SK-N-SH (cell line): ENCODE measurements at regions not wholly inside any gene's neighbourhood (a gene's known extent, or its start where the extent isn't known, plus 50 kb on each side); places are given as distances from the start of the nearest gene placed in this dataset.

Experiments
- CTCF ChIA-PET: fragments of 300-600, 350-600 bp; formaldehyde crosslinking; extraction: SDS; loops from one replicate; lab custom pipeline; 2021; lab: Yijun Ruan, JAX
- POLR2A ChIA-PET: fragments of 350-600 bp; sonication (Branson Sonifier 250); formaldehyde crosslinking; extraction: SDS; loops from one replicate; lab custom pipeline; 2020; ENCODE audit warnings: antibody characterized with exemption, inconsistent platforms; lab: Yijun Ruan, JAX
- DNase-seq: peaks from one replicate; pipeline ENCODE4 v3.0.0; 2012
- H2AFZ ChIP-seq: fragments of 200-600 bp; sonication (generic); 2 replicates; pipeline ENCODE4 v1.8.1; 2016; ENCODE audit warnings: antibody characterized with exemption, mild to moderate bottlenecking, low read depth
- H3F3A ChIP-seq: fragments of 200-600 bp; sonication (generic); replicated peaks from 2 replicates; pipeline ENCODE3; 2016; ENCODE audit warnings: antibody characterized with exemption, mild to moderate bottlenecking; ENCODE audit not compliant: insufficient read depth
- H3K27ac ChIP-seq, 2 experiments: fragments of 200-500 bp in 1 of 2; fragments of 200-600 bp in 1 of 2; sonication (Bioruptor generic) in 1 of 2; sonication (generic), shearing (Covaris generic) in 1 of 2; 2 replicates each; pipeline versions ENCODE4 v1.5.1 to v1.6.1; 2014 to 2016; ENCODE audit warnings: low read depth in 2 of 2, inconsistent platforms in 1 of 2, low read length in 1 of 2, mild to moderate bottlenecking in 1 of 2, mixed read lengths in 1 of 2
- H3K27me3 ChIP-seq: fragments of 200-600 bp; sonication (generic), shearing (Covaris generic); 2 replicates; pipeline ENCODE4 v1.6.1; 2016; ENCODE audit warnings: mixed run types; ENCODE audit not compliant: insufficient read depth
- H3K36me3 ChIP-seq, 2 experiments: fragments of 200-500 bp in 1 of 2; fragments of 200-600 bp in 1 of 2; sonication (Bioruptor generic) in 1 of 2; sonication (generic) in 1 of 2; replicated peaks in 1 of 2; 2 replicates each; pipeline versions ENCODE3 to v1.5.1; 2014 to 2016; ENCODE audit warnings: low read length in 1 of 2, mild to moderate bottlenecking in 1 of 2; ENCODE audit not compliant: insufficient read depth in 2 of 2, control insufficient read depth in 1 of 2
- H3K4me1 ChIP-seq, 2 experiments: fragments of 200-500 bp in 1 of 2; fragments of 200-600 bp in 1 of 2; sonication (Bioruptor generic) in 1 of 2; sonication (generic), shearing (Covaris generic) in 1 of 2; 2 replicates each; pipeline versions ENCODE4 v1.5.1 to v1.6.1; 2014 to 2016; ENCODE audit warnings: low read depth in 1 of 2, low read length in 1 of 2, mixed run types in 1 of 2; ENCODE audit not compliant: insufficient read depth in 2 of 2, control insufficient read depth in 1 of 2
- H3K4me2 ChIP-seq: fragments of 200-600 bp; sonication (generic), shearing (Covaris generic); 2 replicates; pipeline ENCODE4 v1.6.1; 2017; ENCODE audit warnings: mixed run types
- H3K4me3 ChIP-seq, 2 experiments: fragments of 200-500 bp in 1 of 2; fragments of 200-600 bp in 1 of 2; sonication (Bioruptor generic) in 1 of 2; sonication (generic), shearing (Covaris generic) in 1 of 2; 2 replicates each; pipeline versions ENCODE4 v1.5.1 to v1.8.1; 2014 to 2016; ENCODE audit warnings: low read depth in 2 of 2, inconsistent platforms in 1 of 2, low read length in 1 of 2, mild to moderate bottlenecking in 1 of 2, mixed read lengths in 1 of 2, moderate library complexity in 1 of 2
- H3K79me2 ChIP-seq: fragments of 200-600 bp; sonication (generic); 2 replicates; pipeline ENCODE4 v1.8.1; 2017; ENCODE audit warnings: mild to moderate bottlenecking; ENCODE audit not compliant: insufficient read depth
- H3K9ac ChIP-seq: fragments of 200-600 bp; sonication (generic); 2 replicates; pipeline ENCODE4 v1.6.1; 2017; ENCODE audit warnings: mixed run types
- H3K9me2 ChIP-seq: fragments of 200-600 bp; sonication (generic); 2 replicates; pipeline ENCODE4 v1.6.1; 2017; ENCODE audit warnings: mixed run types
- H3K9me3 ChIP-seq: fragments of 200-600 bp; sonication (generic); 2 replicates; pipeline ENCODE4 v1.6.1; 2017; ENCODE audit warnings: mixed run types, mild to moderate bottlenecking, moderate library complexity
- H4K20me1 ChIP-seq: fragments of 200-600 bp; sonication (generic); 2 replicates; pipeline ENCODE4 v1.6.1; 2017; ENCODE audit warnings: mild to moderate bottlenecking, mixed run types; ENCODE audit not compliant: insufficient read depth
- EZH2phosphoT487 ChIP-seq: fragments of 200-600 bp; sonication (generic); IDR thresholded peaks from 2 replicates; pipeline ENCODE4 v1.6.1; 2017; ENCODE audit warnings: low read depth, mixed run types, mild to moderate bottlenecking, antibody characterized with exemption, moderate library complexity, borderline replicate concordance
- FOSL2 ChIP-seq: IDR thresholded peaks from 2 replicates; pipeline ENCODE4 v1.4.0; 2012; ENCODE audit warnings: low read depth, mild to moderate bottlenecking, moderate library complexity, borderline replicate concordance
- FOXM1 ChIP-seq: IDR thresholded peaks from 2 replicates; pipeline ENCODE4 v1.4.0; 2012; ENCODE audit warnings: low read depth, mild to moderate bottlenecking
- GABPA ChIP-seq: IDR thresholded peaks from 2 replicates; pipeline ENCODE4 v1.4.0; 2012; ENCODE audit warnings: low read depth, mild to moderate bottlenecking
- JUND ChIP-seq: IDR thresholded peaks from 2 replicates; pipeline ENCODE4 v1.4.0; 2012
- MEF2A ChIP-seq: IDR thresholded peaks from 2 replicates; pipeline ENCODE4 v1.4.0; 2012; ENCODE audit warnings: low read depth, borderline replicate concordance
- MXI1 ChIP-seq: IDR thresholded peaks from 2 replicates; pipeline ENCODE4 v1.6.1; 2012; ENCODE audit warnings: mild to moderate bottlenecking, low read depth, low read length, improper control_type of control experiment
- NFIC ChIP-seq: IDR thresholded peaks from 2 replicates; pipeline ENCODE4 v1.4.0; 2012; ENCODE audit warnings: borderline replicate concordance
- NRF1 ChIP-seq: IDR thresholded peaks from 2 replicates; pipeline ENCODE4 v1.6.1; 2012; ENCODE audit warnings: low read depth, mild to moderate bottlenecking, low read length
- POLR2AphosphoS5 ChIP-seq: IDR thresholded peaks from 2 replicates; pipeline ENCODE4 v1.6.1; 2012; ENCODE audit warnings: low read depth, low read length
- RAD21 ChIP-seq: IDR thresholded peaks from 2 replicates; pipeline ENCODE4 v1.6.1; 2012; ENCODE audit warnings: mild to moderate bottlenecking, low read length
- RCOR1 ChIP-seq: fragments of 150-350 bp; IDR thresholded peaks from 2 replicates; pipeline ENCODE4 v1.6.1; 2017; ENCODE audit warnings: antibody characterized with exemption, low read length
- RXRA ChIP-seq: IDR thresholded peaks from 2 replicates; pipeline ENCODE4 v1.4.0; 2012; ENCODE audit warnings: low read depth, mild to moderate bottlenecking, borderline replicate concordance
- TCF12 ChIP-seq: IDR thresholded peaks from 2 replicates; pipeline ENCODE4 v1.4.0; 2012
- USF1 ChIP-seq: IDR thresholded peaks from 2 replicates; pipeline ENCODE4 v1.4.0; 2012; ENCODE audit warnings: low read depth, borderline replicate concordance
- YY1 ChIP-seq: IDR thresholded peaks from 2 replicates; pipeline ENCODE4 v1.4.0; 2012; ENCODE audit warnings: low read depth, mild to moderate bottlenecking
- WGBS: methylation state at CpG from one replicate; pipeline ENCODE4 v1.1.6; 2017; ENCODE audit warnings: low lambda C conversion rate; 5-methylcytosine and 5-hydroxymethylcytosine counted together
- TF ChIP-seq, protein P1 (sequence below): IDR thresholded peaks from 2 replicates; pipeline ENCODE4 v1.4.0; 2012; ENCODE audit warnings: low read depth, borderline replicate concordance
- TF ChIP-seq, protein P2 (sequence below): IDR thresholded peaks from 2 replicates; pipeline ENCODE4; 2012

DNA sequence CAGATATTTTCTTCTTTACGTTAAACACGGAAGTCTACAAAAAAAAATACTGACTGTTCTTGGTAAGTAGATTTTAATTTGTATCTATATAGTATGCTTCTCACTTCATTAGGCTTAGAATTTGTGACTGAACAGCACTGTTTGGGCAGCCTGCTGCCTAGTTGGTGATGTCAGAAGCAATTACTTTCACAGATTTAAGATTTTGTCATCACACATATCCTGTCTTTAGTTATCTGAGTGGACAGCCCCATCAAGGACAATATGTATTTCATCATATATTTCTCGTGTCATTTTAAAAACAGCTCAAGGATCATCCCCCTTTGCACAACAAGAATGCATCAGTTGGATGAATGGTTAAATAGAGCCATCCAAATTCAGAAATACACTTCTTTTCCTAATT lies 338.4 kb upstream of the CITED2 start:
- ChIA-PET CTCF (no interaction called here), POLR2A (no interaction called here)
- Histone ChIP-seq H4K20me1 (no peaks in the 10 kb centered on the region), H3K9me3 (no peaks in the 10 kb centered on the region), H2AFZ (no peak overlapping the region), H3K27ac (no peak overlapping the region; a peak in 1 of 4 replicates), H3K79me2 (no peaks in the 10 kb centered on the region), H3K4me2 (no peak overlapping the region), H3K36me3 (no peaks in the 10 kb centered on the region), H3K4me3 (no peak overlapping the region), H3K27me3 (no peaks in the 10 kb centered on the region), H3K4me1 (peaks cover 0 to 13% of the 10 kb centered on the region in 2 experiments; a peak in 2 of 4 replicates), H3K9me2 (no peaks in the 10 kb centered on the region), H3F3A (peaks cover 25% of the 10 kb centered on the region), H3K9ac (no peak overlapping the region)
- WGBS = 73% methylated on average over 3 of the region's 3 CpGs
- no peak for TF ChIP-seq NFIC
- no peak for TF ChIP-seq POLR2AphosphoS5
- TF ChIP-seq EZH2phosphoT487 = no peak
- TF ChIP-seq MEF2A = no peak
- no peak for TF ChIP-seq RAD21
- no peak for TF ChIP-seq YY1
- TF ChIP-seq, protein P1, sequence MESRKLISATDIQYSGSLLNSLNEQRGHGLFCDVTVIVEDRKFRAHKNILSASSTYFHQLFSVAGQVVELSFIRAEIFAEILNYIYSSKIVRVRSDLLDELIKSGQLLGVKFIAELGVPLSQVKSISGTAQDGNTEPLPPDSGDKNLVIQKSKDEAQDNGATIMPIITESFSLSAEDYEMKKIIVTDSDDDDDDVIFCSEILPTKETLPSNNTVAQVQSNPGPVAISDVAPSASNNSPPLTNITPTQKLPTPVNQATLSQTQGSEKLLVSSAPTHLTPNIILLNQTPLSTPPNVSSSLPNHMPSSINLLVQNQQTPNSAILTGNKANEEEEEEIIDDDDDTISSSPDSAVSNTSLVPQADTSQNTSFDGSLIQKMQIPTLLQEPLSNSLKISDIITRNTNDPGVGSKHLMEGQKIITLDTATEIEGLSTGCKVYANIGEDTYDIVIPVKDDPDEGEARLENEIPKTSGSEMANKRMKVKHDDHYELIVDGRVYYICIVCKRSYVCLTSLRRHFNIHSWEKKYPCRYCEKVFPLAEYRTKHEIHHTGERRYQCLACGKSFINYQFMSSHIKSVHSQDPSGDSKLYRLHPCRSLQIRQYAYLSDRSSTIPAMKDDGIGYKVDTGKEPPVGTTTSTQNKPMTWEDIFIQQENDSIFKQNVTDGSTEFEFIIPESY = no peak
- no peak for TF ChIP-seq NRF1
- TF ChIP-seq FOXM1 = no peak
- no peak for TF ChIP-seq USF1
- no peak for TF ChIP-seq JUND
- TF ChIP-seq TCF12 = no peak
- TF ChIP-seq GABPA = no peak
- TF ChIP-seq RXRA = no peak
- no peak for TF ChIP-seq MXI1
- no peak for DNase-seq

DNA sequence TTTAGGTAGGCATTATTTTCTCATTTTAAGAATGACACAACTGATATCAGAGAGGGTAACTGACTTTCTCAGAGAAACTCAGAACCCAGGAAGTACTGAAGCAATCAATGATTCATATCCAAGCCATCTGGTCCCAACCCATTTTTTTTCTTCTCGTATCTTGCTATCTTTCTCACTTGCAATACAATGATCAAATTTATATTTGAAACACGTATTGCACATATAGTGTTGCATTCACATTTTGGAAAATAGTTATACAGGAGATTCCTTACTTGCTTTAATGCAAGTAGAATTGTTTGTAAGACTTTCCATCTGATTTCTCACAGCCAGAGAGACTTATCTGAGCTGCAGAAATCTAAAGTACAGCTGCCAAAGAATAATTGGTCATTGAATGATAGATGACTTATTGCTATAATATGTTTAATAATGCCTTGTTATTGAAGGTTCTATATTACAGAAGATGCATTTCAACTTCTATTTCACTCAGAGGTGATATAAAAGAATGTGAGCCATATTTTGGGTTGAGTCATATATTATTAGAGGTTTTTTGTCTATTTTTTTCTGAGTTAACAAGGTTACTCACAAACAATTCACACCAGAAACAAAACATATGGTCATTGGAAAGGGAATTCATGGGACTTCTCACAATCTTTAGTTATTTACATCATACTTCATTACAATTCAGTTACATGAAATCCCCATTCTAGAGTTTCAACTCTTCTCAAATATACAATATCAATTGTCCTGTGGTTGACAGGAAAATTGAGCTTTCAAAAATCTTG lies 337.5 kb upstream of the CITED2 start:
- H3K4me3 ChIP-seq = no peak overlapping the region
- POLR2A ChIA-PET = no interaction called here
- WGBS = 9% methylated on average over 2 of the region's 2 CpGs
- TF ChIP-seq, protein P2, sequence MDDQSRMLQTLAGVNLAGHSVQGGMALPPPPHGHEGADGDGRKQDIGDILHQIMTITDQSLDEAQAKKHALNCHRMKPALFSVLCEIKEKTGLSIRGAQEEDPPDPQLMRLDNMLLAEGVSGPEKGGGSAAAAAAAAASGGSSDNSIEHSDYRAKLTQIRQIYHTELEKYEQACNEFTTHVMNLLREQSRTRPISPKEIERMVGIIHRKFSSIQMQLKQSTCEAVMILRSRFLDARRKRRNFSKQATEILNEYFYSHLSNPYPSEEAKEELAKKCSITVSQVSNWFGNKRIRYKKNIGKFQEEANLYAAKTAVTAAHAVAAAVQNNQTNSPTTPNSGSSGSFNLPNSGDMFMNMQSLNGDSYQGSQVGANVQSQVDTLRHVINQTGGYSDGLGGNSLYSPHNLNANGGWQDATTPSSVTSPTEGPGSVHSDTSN = peak; percentile 19; the same call in 1 of the 2 replicates
- TF ChIP-seq RCOR1 (no peak), FOSL2 (peak; percentile 17; the same call in 1 of the 2 replicates), TCF12 (0 out of 2 replicates have a peak, but pooled peaks have one; percentile 18), JUND (0 out of 2 replicates have a peak, but pooled peaks have one; percentile 24)
- TF ChIP-seq, all 33 proteins: peak for 4
- no peak for DNase-seq
- CTCF ChIA-PET = no interaction called here
- no peaks in the 10 kb centered on the region for H3K27me3 ChIP-seq
- H3K79me2 ChIP-seq = no peaks in the 10 kb centered on the region
- no peaks in the 10 kb centered on the region for H3K9me3 ChIP-seq
- H3K27ac ChIP-seq = peak overlapping the region in 1 of 2 experiments; percentile 50; a peak in 2 of 4 replicates
- H3K4me2 ChIP-seq = no peak overlapping the region
- H3K4me1 ChIP-seq = peaks cover 0 to 13% of the 10 kb centered on the region in 2 experiments; a peak in 2 of 4 replicates
- H2AFZ ChIP-seq = no peak overlapping the region
- H3K36me3 ChIP-seq = no peaks in the 10 kb centered on the region
- H3K9ac ChIP-seq = no peak overlapping the region
- no peaks in the 10 kb centered on the region for H3K9me2 ChIP-seq
- H4K20me1 ChIP-seq = no peaks in the 10 kb centered on the region
- H3F3A ChIP-seq = peaks cover 26% of the 10 kb centered on the region
